ENCODE measurements at regions not wholly inside any gene's neighbourhood (a gene's known extent, or its start where the extent isn't known, plus 50 kb on each side); places are given as distances from the start of the nearest gene placed in this dataset.

DNA sequence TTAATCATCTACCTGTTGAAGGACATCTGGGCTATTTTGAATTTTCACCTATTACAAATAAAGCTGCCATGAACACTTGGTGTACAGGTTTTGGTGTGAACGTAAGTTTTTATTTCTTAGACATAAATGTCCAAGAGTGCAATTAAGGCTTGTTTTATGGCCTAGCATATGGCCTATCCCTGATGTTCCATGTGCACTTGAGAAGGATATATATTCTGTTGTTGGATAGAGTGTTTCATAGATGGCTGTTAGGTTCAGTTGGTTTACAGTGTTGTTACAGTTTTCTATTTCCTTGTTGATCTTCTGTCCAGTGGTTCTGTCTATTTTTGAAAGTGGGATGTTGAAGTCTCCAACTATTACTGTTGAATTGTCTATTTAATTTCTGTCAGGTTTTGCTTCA is 61.2 kb upstream of the NFASC start:
- POLR2A ChIA-PET (ENCODE audit: unreplicated experiment) = no interaction called here
- in situ Hi-C loops (cut with MboI; ENCODE audit: low sequenced_read_pairs) = loop anchor here (5.0 to 25.0 kb wide), 2 partner anchors 242 to 453 kb away; no protein-coding TSS in a partner anchor
- ATAC-seq (ENCODE audit: low read depth) = no peak

More for the DNA sequence above, 61.2 kb upstream of the NFASC start:
- Histone ChIP-seq H3K9me3 (ENCODE audit: control insufficient read depth, insufficient read depth, low read length) (no peaks in the 10 kb centered on the region), H3K9ac (ENCODE audit: low read depth, low read length) (no peak overlapping the region), H3K56ac (ENCODE audit: extremely low read depth, insufficient read depth, low read length) (no peak overlapping the region), H2AK5ac (ENCODE audit: low read depth, low read length) (no peak overlapping the region), H4K8ac (ENCODE audit: low read depth in 2 of 2, low read length in 2 of 2) (no peak overlapping the region), H2BK120ac (ENCODE audit: low read depth, low read length) (no peak overlapping the region), H3K27me3 (ENCODE audit: control insufficient read depth, insufficient read depth, low read length) (peaks cover 3% of the 10 kb centered on the region; the same call in 1 of the 2 replicates), H3K27ac (ENCODE audit: insufficient read depth, low read length) (no peak overlapping the region), H2AK9ac (replicated peaks; ENCODE audit: low read depth, low read length, poor library complexity) (no peak overlapping the region), H2AFZ (replicated peaks; ENCODE audit: low read length, poor library complexity) (no peak overlapping the region), H3K14ac (replicated peaks; ENCODE audit: low read depth, low read length) (no peak overlapping the region), H4K5ac (ENCODE audit: low read depth, low read length) (no peak overlapping the region), H3K9me1 (ENCODE audit: insufficient read depth, low read length) (no peaks in the 10 kb centered on the region), H2BK15ac (ENCODE audit: low read depth, low read length) (no peak overlapping the region), H3K4me2 (ENCODE audit: low read depth, low read length) (no peak overlapping the region), H3K4me1 (ENCODE audit: control insufficient read depth, insufficient read depth, low read length) (no peaks in the 10 kb centered on the region), H3K79me1 (ENCODE audit: low read depth in 1 of 2, low read length in 2 of 2) (no peaks in the 10 kb centered on the region), H3K36me3 (ENCODE audit: control insufficient read depth, insufficient read depth, low read length) (no peaks in the 10 kb centered on the region), H3K23ac (ENCODE audit: low read depth, low read length) (no peak overlapping the region), H4K20me1 (ENCODE audit: insufficient read depth, low read length) (no peaks in the 10 kb centered on the region), H3K4ac (ENCODE audit: low read depth, low read length) (no peak overlapping the region), H3K18ac (ENCODE audit: low read depth, low read length) (no peak overlapping the region), H3K4me3 (ENCODE audit: insufficient read depth, low read depth, low read length) (no peak overlapping the region), H4K91ac (ENCODE audit: insufficient read depth, low read depth, low read length) (no peak overlapping the region), H2BK20ac (ENCODE audit: low read depth, low read length) (no peak overlapping the region), H2BK5ac (ENCODE audit: low read depth, low read length, poor library complexity, severe bottlenecking) (no peak overlapping the region)
- whole genome bisulfite sequencing, 2 experiments (ENCODE audit: extremely low coverage in 2 of 2, insufficient read length in 1 of 2) = 20% methylated on average over 1 of the region's 1 CpG; no CpG with 5 or more reads in 1 of the 2 experiments
- TF ChIP-seq POLR2A (IDR thresholded peaks at IDR 0.05; ENCODE audit: low read depth, low read length) (no peak), CEBPB (IDR thresholded peaks at IDR 0.05; ENCODE audit: low read depth, low read length) (no peak), SMC3 (IDR thresholded peaks at IDR 0.05; ENCODE audit: low read depth, low read length) (no peak), MAFK (IDR thresholded peaks at IDR 0.05; ENCODE audit: low read depth, low read length) (no peak), MAZ (IDR thresholded peaks at IDR 0.05; ENCODE audit: borderline replicate concordance, low read depth, low read length) (no peak), RCOR1 (IDR thresholded peaks at IDR 0.05; ENCODE audit: insufficient replicate concordance, low read length) (no peak), CHD1 (IDR thresholded peaks at IDR 0.05; ENCODE audit: low read depth, low read length) (no peak), MXI1 (IDR thresholded peaks at IDR 0.05; ENCODE audit: borderline replicate concordance, low read depth, low read length) (no peak), BHLHE40 (IDR thresholded peaks at IDR 0.05; ENCODE audit: low read depth, low read length) (no peak), NFE2L2 (IDR thresholded peaks at IDR 0.05; ENCODE audit: low read depth, low read length) (no peak), RFX5 (IDR thresholded peaks at IDR 0.05; ENCODE audit: low read depth, low read length) (no peak)
- TF ChIP-seq, protein P1, sequence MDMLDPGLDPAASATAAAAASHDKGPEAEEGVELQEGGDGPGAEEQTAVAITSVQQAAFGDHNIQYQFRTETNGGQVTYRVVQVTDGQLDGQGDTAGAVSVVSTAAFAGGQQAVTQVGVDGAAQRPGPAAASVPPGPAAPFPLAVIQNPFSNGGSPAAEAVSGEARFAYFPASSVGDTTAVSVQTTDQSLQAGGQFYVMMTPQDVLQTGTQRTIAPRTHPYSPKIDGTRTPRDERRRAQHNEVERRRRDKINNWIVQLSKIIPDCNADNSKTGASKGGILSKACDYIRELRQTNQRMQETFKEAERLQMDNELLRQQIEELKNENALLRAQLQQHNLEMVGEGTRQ (IDR thresholded peaks at IDR 0.05; ENCODE audit: low read depth, low read length) = no peak
- TF ChIP-seq, protein P2, sequence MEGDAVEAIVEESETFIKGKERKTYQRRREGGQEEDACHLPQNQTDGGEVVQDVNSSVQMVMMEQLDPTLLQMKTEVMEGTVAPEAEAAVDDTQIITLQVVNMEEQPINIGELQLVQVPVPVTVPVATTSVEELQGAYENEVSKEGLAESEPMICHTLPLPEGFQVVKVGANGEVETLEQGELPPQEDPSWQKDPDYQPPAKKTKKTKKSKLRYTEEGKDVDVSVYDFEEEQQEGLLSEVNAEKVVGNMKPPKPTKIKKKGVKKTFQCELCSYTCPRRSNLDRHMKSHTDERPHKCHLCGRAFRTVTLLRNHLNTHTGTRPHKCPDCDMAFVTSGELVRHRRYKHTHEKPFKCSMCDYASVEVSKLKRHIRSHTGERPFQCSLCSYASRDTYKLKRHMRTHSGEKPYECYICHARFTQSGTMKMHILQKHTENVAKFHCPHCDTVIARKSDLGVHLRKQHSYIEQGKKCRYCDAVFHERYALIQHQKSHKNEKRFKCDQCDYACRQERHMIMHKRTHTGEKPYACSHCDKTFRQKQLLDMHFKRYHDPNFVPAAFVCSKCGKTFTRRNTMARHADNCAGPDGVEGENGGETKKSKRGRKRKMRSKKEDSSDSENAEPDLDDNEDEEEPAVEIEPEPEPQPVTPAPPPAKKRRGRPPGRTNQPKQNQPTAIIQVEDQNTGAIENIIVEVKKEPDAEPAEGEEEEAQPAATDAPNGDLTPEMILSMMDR (conservative IDR thresholded peaks at IDR 0.05; ENCODE audit: low read depth, low read length) = no peak
- TF ChIP-seq, protein P3, sequence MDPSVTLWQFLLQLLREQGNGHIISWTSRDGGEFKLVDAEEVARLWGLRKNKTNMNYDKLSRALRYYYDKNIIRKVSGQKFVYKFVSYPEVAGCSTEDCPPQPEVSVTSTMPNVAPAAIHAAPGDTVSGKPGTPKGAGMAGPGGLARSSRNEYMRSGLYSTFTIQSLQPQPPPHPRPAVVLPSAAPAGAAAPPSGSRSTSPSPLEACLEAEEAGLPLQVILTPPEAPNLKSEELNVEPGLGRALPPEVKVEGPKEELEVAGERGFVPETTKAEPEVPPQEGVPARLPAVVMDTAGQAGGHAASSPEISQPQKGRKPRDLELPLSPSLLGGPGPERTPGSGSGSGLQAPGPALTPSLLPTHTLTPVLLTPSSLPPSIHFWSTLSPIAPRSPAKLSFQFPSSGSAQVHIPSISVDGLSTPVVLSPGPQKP (IDR thresholded peaks at IDR 0.05; ENCODE audit: borderline replicate concordance, low read depth, low read length) = no peak
- no peak for DNase-seq
- CTCF ChIA-PET = no interaction called here
- intact Hi-C loops (cut with micrococcal nuclease) = no loop called here
- BruUV-seq (replicated peaks) = no TSS peak
- dilution Hi-C loops (cut with HindIII; ENCODE audit: low sequenced_read_pairs, unreplicated experiment) = no loop called here

All from IMR-90 (cell line).